Stimulated activated CD8-positive, alpha-beta memory T cell treated with anti-CD3 and anti-CD28 coated beads, Interleukin-7, amount 100 ng/mL, for 4 hours (primary cell): ENCODE measurements at regions not wholly inside any gene's neighbourhood (a gene's known extent, or its start where the extent isn't known, plus 50 kb on each side); places are given as distances from the start of the nearest gene placed in this dataset.
"Not testable (repeated sequence)": the region's sequence is repeated elsewhere in the genome, so short reads cannot be mapped to it uniquely, and the experiment has no call there.

ENCODE experiments used
- DNase-seq, 2 donors: peaks; one replicate each; pipeline ENCODE4 v3.0.0-alpha.2; 2020; ENCODE audit warnings: low read depth in 2 of 2

- no peak for DNase-seq
Measured at GRCh38 chr21:15203740-15204139, 138.9 kb upstream of the NRIP1 start.

- DNase-seq = no peak
Measured at GRCh38 chr21:15204140-15204969, 139.6 kb upstream of the NRIP1 start.

- no peak for DNase-seq
Measured at GRCh38 chr21:15204970-15205286, 140.1 kb upstream of the NRIP1 start.

- DNase-seq = no peak
Measured at GRCh38 chr21:15206514-15206913, 141.7 kb upstream of the NRIP1 start.

GRCh38 chr21:15207231-15207630, 142.4 kb upstream of the NRIP1 start:
- DNase-seq = no peak

- DNase-seq = no peak
Measured at GRCh38 chr21:15207635-15208370, 143.0 kb upstream of the NRIP1 start.

GRCh38 chr21:15208786-15209185, 144.0 kb upstream of the NRIP1 start:
- DNase-seq = no peak

- DNase-seq = no peak
Measured at GRCh38 chr21:15209224-15209623, 144.4 kb upstream of the NRIP1 start.

- DNase-seq = no peak
Measured at GRCh38 chr21:15210235-15210678, 145.5 kb upstream of the NRIP1 start.

GRCh38 chr21:15211491-15212133, 146.8 kb upstream of the NRIP1 start:
- DNase-seq = no peak

GRCh38 chr21:15212206-15212605, 147.4 kb upstream of the NRIP1 start:
- no peak for DNase-seq

- not testable (repeated sequence) for DNase-seq
Measured at GRCh38 chr21:15218476-15218875, 153.7 kb upstream of the NRIP1 start.

GRCh38 chr21:15219039-15219438, 154.2 kb upstream of the NRIP1 start:
- DNase-seq = no peak

- no peak for DNase-seq
Measured at GRCh38 chr21:15219894-15220293, 155.1 kb upstream of the NRIP1 start.

- no peak for DNase-seq
Measured at GRCh38 chr21:15221799-15222386, 157.1 kb upstream of the NRIP1 start.

- DNase-seq = no peak
Measured at GRCh38 chr21:15222707-15223106, 157.9 kb upstream of the NRIP1 start.

- DNase-seq = no peak
Measured at GRCh38 chr21:15224346-15225086, 159.7 kb upstream of the NRIP1 start.

- DNase-seq = no peak
Measured at GRCh38 chr21:15227919-15228318, 163.1 kb upstream of the NRIP1 start.

- no peak for DNase-seq
Measured at GRCh38 chr21:15229390-15229789, 164.6 kb upstream of the NRIP1 start.

- no peak for DNase-seq
Measured at GRCh38 chr21:15233611-15234010, 168.8 kb upstream of the NRIP1 start.

GRCh38 chr21:15236111-15236510, 171.3 kb upstream of the NRIP1 start:
- no peak for DNase-seq

- DNase-seq = no peak
Measured at GRCh38 chr21:15240848-15241247, 176.0 kb upstream of the NRIP1 start.
